Anterior cingulate cortex (tissue), 58 donors: ENCODE measurements at regions not wholly inside any gene's neighbourhood (a gene's known extent, or its start where the extent isn't known, plus 50 kb on each side); places are given as distances from the start of the nearest gene placed in this dataset.
"Not testable (repeated sequence)": the region's sequence is repeated elsewhere in the genome, so short reads cannot be mapped to it uniquely, and the experiment has no call there.

Source experiments
- DNase-seq, 58 donors: peaks; one replicate each; lab custom pipeline; 2025; lab: John Stamatoyannopoulos, UW

- DNase-seq, result no peak
These were observed 300.2 kb upstream of the VCX start for GRCh38 chrX:7542587-7543380.

GRCh38 chrX:7522860-7523259, 320.1 kb upstream of the VCX start:
- no peak for DNase-seq

- no peak for DNase-seq
These were observed 327.1 kb upstream of the VCX start for GRCh38 chrX:7515681-7516413.

GRCh38 chrX:7514871-7515599, 327.9 kb upstream of the VCX start:
- DNase-seq, result no peak

GRCh38 chrX:7512845-7513244, 330.1 kb upstream of the VCX start:
- no peak for DNase-seq

GRCh38 chrX:7503251-7503650, 339.7 kb upstream of the VCX start:
- peak in 2 of 58 donors; percentile 0 to 1 for DNase-seq

GRCh38 chrX:7500386-7500785, 342.6 kb upstream of the VCX start:
- no peak for DNase-seq

- peak in 1 of 58 donors; percentile 0 for DNase-seq
These were observed 338.6 kb upstream of the PUDP start for GRCh38 chrX:7486505-7486904.

GRCh38 chrX:7485061-7485460, 337.1 kb upstream of the PUDP start:
- DNase-seq, result no peak

GRCh38 chrX:7480721-7481120, 332.8 kb upstream of the PUDP start:
- DNase-seq, result no peak

- DNase-seq, result no peak
These were observed 314.2 kb upstream of the PUDP start for GRCh38 chrX:7462110-7462509.

GRCh38 chrX:7461051-7461450, 313.1 kb upstream of the PUDP start:
- DNase-seq, result not testable (repeated sequence)

GRCh38 chrX:7447801-7448499, 300.0 kb upstream of the PUDP start:
- DNase-seq, result no peak

- DNase-seq, result no peak
These were observed 298.9 kb upstream of the PUDP start for GRCh38 chrX:7446815-7447214.

- no peak for DNase-seq
These were observed 297.0 kb upstream of the PUDP start for GRCh38 chrX:7444967-7445366.

- no peak for DNase-seq
These were observed 293.6 kb upstream of the PUDP start for GRCh38 chrX:7441586-7441985.

- peak in 1 of 58 donors; percentile 0 for DNase-seq
These were observed 287.9 kb upstream of the PUDP start for GRCh38 chrX:7435822-7436221.

- no peak for DNase-seq
These were observed 284.9 kb upstream of the PUDP start for GRCh38 chrX:7432901-7433300.

- DNase-seq, result no peak
These were observed 272.8 kb upstream of the PUDP start for GRCh38 chrX:7420717-7421116.

- DNase-seq, result no peak
These were observed 266.8 kb upstream of the PUDP start for GRCh38 chrX:7414753-7415152.

- no peak for DNase-seq
These were observed 264.9 kb upstream of the PUDP start for GRCh38 chrX:7412840-7413239.
